ENCODE measurements at regions not wholly inside any gene's neighbourhood (a gene's known extent, or its start where the extent isn't known, plus 50 kb on each side); places are given as distances from the start of the nearest gene placed in this dataset.

DNA sequence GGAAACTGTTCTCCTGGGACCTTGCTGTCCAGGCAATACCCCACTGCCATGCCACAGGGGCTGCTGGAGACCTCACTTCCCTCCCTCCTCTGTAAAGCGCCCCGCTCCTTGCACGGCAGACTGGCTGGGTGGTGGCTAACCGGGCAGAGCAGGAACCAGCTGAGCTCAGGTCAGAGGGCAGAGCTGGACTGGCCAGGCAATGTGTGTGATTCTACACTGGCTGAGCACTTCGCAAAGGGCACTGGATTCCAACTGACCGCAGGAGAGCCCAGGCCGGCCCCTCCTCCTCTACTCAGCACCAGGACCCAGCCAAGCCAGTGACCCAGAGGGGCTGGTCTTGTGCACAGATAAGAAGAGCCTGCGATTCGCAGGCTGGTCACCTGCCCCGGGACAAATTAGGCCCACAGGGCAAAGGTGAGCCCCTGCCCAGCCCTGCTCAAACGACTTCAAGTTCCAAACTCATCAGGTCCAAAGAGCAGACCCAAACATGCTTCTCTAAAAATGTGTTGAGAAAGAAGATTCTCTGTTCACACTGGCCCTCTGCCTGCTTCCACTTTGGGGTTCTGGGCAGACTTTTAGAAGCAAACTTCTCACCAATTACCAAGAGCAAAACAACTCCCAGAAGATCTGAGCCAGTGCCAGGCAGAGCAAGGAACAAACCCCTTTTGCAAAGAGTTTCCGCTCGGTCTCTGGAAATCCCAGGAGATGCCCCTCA, 54.9 kb upstream of the DIO3 start:
- H3K27me3 ChIP-seq = peaks cover 0 to 39% (median 10%) of the 10 kb centered on the region in 7 donors
- H3K4me1 ChIP-seq = no peaks in the 10 kb centered on the region
- no peak for DNase-seq
- TF ChIP-seq, protein P1, sequence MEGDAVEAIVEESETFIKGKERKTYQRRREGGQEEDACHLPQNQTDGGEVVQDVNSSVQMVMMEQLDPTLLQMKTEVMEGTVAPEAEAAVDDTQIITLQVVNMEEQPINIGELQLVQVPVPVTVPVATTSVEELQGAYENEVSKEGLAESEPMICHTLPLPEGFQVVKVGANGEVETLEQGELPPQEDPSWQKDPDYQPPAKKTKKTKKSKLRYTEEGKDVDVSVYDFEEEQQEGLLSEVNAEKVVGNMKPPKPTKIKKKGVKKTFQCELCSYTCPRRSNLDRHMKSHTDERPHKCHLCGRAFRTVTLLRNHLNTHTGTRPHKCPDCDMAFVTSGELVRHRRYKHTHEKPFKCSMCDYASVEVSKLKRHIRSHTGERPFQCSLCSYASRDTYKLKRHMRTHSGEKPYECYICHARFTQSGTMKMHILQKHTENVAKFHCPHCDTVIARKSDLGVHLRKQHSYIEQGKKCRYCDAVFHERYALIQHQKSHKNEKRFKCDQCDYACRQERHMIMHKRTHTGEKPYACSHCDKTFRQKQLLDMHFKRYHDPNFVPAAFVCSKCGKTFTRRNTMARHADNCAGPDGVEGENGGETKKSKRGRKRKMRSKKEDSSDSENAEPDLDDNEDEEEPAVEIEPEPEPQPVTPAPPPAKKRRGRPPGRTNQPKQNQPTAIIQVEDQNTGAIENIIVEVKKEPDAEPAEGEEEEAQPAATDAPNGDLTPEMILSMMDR (IDR thresholded peaks at IDR 0.05) = no peak
- H3K36me3 ChIP-seq = no peaks in the 10 kb centered on the region
- peaks cover 0 to 8% (median 0%) of the 10 kb centered on the region in 11 donors for H3K9me3 ChIP-seq
- H3K27ac ChIP-seq = no peak overlapping the region
- 77 to 78% methylated on average over 13 of the region's 13 CpGs for WGBS, 2 donors
- ATAC-seq = peak in 1 of 8 donors; percentile 14
- H3K4me3 ChIP-seq = no peak overlapping the region
- intact Hi-C loops (cut with DNase I) = no loop called here

- TF ChIP-seq, protein P1 (IDR thresholded peaks at IDR 0.05) = no peak
- ATAC-seq = no peak
- WGBS, 2 donors = 64 to 66% methylated on average over 27 of the region's 27 CpGs
- peaks cover 0 to 4% (median 0%) of the 10 kb centered on the region in 9 donors for H3K4me1 ChIP-seq
- no peak overlapping the region for H3K27ac ChIP-seq
- H3K36me3 ChIP-seq = no peaks in the 10 kb centered on the region
- no peak for DNase-seq
- intact Hi-C loops (cut with DNase I) = no loop called here
- peaks cover 0 to 8% (median 0%) of the 10 kb centered on the region in 11 donors for H3K9me3 ChIP-seq
- peaks cover 0 to 31% (median 6%) of the 10 kb centered on the region in 7 donors for H3K27me3 ChIP-seq
- H3K4me3 ChIP-seq = no peak overlapping the region
Observed at GRCh38 chr14:101506926-101507835, 54.1 kb upstream of the DIO3 start.

GRCh38 chr14:101507836-101508150, 53.5 kb upstream of the DIO3 start:
- DNase-seq (no peak), ATAC-seq (no peak)
- Histone ChIP-seq H3K36me3 (no peaks in the 10 kb centered on the region), H3K27me3 (peaks cover 0 to 27% (median 6%) of the 10 kb centered on the region in 7 donors), H3K27ac (no peak overlapping the region), H3K4me1 (peaks cover 0 to 6% (median 0%) of the 10 kb centered on the region in 9 donors), H3K9me3 (peaks cover 0 to 8% (median 0%) of the 10 kb centered on the region in 11 donors), H3K4me3 (no peak overlapping the region)
- 87 to 92% methylated on average over 4 of the region's 4 CpGs for WGBS, 2 donors
- intact Hi-C loops (cut with DNase I) = no loop called here
- TF ChIP-seq, protein P1 (IDR thresholded peaks at IDR 0.05) = no peak

DNA sequence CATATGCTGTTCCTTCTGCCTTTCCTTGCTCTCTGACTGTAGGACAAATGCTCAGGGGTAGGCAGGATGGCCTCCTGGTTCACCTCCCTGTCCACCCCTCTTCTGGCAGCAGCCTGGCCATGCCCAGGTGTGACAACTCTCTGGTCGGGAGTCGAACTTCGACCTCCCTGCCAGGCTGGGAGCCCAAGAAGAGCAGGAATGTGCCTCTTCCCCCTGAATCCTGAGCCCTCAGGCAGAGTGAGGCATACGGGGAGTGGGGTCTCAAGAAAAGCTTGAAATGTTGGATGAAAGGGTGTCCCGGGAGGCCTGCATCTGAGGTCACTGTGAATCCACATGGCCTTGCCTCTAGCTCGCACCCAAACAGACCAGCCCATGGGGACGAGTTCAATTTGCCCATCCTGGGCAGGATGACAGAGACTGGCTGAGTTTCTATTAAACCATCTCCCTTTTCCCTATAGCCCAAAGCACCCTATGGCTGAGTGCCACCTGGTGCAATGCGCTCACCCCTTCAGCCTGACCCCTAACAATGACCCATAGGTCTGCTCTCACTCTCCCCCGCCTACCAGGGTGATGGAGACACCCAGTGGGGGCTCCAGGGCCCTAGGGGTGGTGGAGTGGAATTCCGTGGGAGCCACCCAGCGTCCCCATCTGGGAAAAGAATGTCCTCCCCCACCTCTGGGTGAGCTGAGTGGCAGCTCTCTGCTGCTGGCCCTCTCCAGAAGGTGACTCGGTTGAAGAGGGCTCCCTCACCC, 52.9 kb upstream of the DIO3 start:
- peaks cover 0 to 6% (median 0%) of the 10 kb centered on the region in 9 donors for H3K4me1 ChIP-seq
- DNase-seq (no peak), ATAC-seq (no peak)
- intact Hi-C loops (cut with DNase I) = no loop called here
- H3K4me3 ChIP-seq = no peak overlapping the region
- TF ChIP-seq, protein P1 (IDR thresholded peaks at IDR 0.05) = no peak
- H3K27ac ChIP-seq = no peak overlapping the region
- H3K36me3 ChIP-seq = no peaks in the 10 kb centered on the region
- peaks cover 0 to 4% (median 0%) of the 10 kb centered on the region in 11 donors for H3K9me3 ChIP-seq
- WGBS, 2 donors = 90 to 92% methylated on average over 12 of the region's 12 CpGs
- H3K27me3 ChIP-seq = peaks cover 0 to 21% (median 4%) of the 10 kb centered on the region in 7 donors
